ENCODE measurements at regions not wholly inside any gene's neighbourhood (a gene's known extent, or its start where the extent isn't known, plus 50 kb on each side); places are given as distances from the start of the nearest gene placed in this dataset.

DNA sequence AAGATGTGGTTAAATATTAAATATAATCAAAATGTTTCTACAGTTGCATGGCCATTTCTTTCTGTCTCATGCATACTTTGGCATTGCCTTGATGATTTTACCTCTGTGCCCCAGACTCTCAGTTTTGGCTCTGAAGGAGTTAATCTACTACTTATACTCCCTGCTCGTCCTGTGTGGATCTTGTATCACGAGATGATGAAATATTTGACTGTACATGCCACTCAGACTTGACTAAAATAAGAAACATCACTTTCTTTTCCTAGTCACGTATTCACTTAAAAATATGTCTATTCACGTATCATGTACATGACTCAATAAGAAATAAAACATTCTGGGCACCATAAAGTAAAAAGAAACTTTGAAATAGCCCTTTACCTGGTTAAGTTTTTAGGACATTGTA, 397.7 kb downstream of the RFPL4B start:
- TF ChIP-seq REST (IDR thresholded peaks at IDR 0.05; ENCODE audit: low read depth) (no peak), POLR2AphosphoS5 (IDR thresholded peaks at IDR 0.05; ENCODE audit: low read depth, low read length) (no peak), EZH2 (IDR thresholded peaks at IDR 0.05) (no peak), POLR2A (IDR thresholded peaks at IDR 0.05; ENCODE audit: borderline replicate concordance, extremely low read depth, insufficient read depth, insufficient read length) (no peak), CTCF (IDR thresholded peaks at IDR 0.05 in 2 of 3, conservative IDR thresholded peaks at IDR 0.05 in 1 of 3; ENCODE audit: borderline replicate concordance in 1 of 3, insufficient read depth in 1 of 3, low read depth in 2 of 3, low read length in 2 of 3) (no peak), CEBPB (IDR thresholded peaks at IDR 0.05; ENCODE audit: low read depth) (no peak)
- TF ChIP-seq, protein P1, sequence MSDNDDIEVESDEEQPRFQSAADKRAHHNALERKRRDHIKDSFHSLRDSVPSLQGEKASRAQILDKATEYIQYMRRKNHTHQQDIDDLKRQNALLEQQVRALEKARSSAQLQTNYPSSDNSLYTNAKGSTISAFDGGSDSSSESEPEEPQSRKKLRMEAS (IDR thresholded peaks at IDR 0.05), result no peak
- TF ChIP-seq, protein P2, sequence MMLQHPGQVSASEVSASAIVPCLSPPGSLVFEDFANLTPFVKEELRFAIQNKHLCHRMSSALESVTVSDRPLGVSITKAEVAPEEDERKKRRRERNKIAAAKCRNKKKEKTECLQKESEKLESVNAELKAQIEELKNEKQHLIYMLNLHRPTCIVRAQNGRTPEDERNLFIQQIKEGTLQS (IDR thresholded peaks at IDR 0.05), result no peak
